ENCODE measurements at regions not wholly inside any gene's neighbourhood (a gene's known extent, or its start where the extent isn't known, plus 50 kb on each side); places are given as distances from the start of the nearest gene placed in this dataset.

DNA sequence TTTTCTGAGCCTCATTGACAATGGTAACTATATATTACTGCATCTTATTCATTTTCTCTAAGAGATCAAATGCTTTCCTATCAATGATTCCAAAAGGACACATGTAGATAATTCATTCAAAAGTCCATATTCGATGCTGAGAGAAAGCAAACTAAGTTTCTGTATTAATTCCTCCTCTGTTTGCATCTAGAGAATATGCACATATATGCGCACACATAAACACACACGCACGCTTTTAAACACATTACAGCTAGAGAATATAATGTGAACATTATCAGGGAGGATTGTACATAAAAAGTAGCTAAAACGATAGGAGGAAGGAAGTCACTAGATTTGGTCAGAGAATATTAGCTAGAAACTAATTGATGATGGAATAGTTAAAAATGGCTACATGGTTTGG, 379.0 kb upstream of the NETO1 start:
- TF ChIP-seq CTCF (conservative IDR thresholded peaks at IDR 0.05 in 1 of 2, IDR thresholded peaks at IDR 0.05 in 1 of 2; ENCODE audit: low read depth in 1 of 2, low read length in 2 of 2) (no peak), EZH2 (IDR thresholded peaks at IDR 0.05; ENCODE audit: low read length, missing control alignments) (no peak)

Data from fibroblast of lung (primary cell).